Retina (tissue), 1 donor: ENCODE measurements at regions not wholly inside any gene's neighbourhood (a gene's known extent, or its start where the extent isn't known, plus 50 kb on each side); places are given as distances from the start of the nearest gene placed in this dataset.
A peak's percentile ranks its signal among the peaks of the same experiment; 100 is the strongest.

Experiments used
- DNase-seq: peaks from one replicate; pipeline ENCODE4 v3.0.0-alpha.2; 2016

GRCh38 chr22:49294656-49295464 lies 532.8 kb downstream of the BRD1 start:
- DNase-seq, result no peak

DNA sequence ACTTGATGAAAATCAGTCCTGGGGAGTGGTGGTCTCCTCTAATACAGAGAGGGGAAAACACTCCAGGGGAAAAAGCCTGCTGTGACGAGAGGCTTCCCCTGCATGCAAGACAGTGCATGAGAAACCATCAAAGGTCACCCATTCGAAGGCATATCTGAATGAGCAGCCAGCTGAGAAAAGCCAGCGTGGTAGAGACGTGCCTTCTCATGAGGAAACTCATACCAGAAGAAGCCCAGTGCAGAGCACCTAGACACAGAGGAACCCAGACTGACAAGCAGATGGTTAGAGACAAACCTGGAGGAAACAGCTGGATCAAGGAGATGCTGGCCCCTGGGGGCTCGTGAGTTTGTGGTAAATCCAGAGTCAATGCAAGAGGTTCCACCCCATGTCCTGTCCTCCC lies 534.8 kb downstream of the BRD1 start:
- DNase-seq, result no peak

GRCh38 chr22:49291781-49292180 lies 535.9 kb downstream of the BRD1 start:
- DNase-seq, result no peak

DNA sequence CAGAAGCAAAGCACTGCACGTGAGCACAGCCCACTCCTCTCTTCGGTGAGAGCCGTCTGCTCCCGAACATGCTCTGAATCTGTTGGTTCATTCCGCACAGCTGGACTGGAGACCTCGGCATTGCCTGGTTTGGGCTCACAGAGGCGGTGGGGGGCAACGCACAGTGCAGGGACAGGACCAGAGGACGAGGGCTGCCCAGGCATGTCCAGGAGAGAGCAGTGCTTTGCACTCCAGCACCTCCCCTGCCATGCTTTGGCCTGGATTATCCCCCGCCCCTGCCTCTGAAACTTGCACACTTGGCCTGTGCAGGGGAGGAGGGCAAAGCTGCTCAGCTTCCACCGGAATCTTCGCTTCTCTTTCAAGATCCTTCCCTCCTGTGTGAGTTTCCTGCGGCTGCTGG lies 536.5 kb downstream of the BRD1 start:
- no peak for DNase-seq

DNA sequence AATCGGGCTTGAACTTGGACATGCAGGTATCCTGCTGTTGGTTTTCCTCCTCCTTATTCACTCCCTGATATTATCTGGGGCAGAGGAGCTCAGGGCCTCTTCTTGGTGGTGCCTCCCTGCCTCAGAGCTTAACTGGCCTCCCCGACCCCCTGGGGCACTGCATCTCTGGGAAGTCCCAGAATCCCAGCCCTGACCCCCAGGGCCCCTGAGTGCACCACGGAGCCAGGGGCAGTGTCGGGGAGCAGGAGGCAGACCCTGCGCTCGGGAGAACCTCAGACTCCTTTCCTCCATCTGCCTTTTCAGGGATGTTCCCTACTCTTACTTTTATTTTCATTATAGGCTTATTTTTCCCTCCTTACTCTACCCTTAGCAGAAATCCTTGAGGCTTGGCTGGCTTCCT lies 537.0 kb downstream of the BRD1 start:
- no peak for DNase-seq

GRCh38 chr22:49289822-49290679 lies 537.6 kb downstream of the BRD1 start:
- peak; percentile 73 for DNase-seq

DNA sequence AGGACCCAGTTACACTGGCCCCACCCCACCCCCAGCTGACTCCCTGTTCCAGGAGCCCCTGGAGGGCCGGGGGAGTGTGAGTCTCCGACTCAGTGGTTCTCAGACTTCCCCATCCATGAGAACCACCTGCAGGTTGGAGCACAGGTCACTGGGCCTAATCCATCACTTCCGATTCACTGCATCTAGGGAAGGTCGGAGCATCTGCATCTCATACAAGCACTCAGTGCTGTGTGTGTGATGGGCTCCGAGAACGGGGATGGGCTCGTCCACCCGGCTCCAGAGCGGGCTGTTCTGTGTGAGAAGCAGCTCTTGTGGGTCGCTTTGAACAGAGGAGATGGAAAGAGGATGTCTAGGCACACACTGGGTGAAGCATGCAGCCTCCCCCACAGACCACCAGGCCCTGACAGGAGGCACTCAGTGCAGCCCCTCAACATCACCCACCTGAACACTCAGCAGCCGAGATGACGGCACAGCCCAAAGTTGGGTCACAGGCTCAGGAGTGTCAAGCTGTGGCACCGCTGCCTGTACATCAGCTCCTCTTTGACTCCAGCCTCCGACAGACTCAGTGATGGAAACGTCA lies 541.4 kb downstream of the BRD1 start:
- no peak for DNase-seq

GRCh38 chr22:49284931-49285330 lies 542.7 kb downstream of the BRD1 start:
- DNase-seq, result no peak

GRCh38 chr22:49284056-49284784 lies 543.5 kb downstream of the BRD1 start:
- DNase-seq, result no peak

DNA sequence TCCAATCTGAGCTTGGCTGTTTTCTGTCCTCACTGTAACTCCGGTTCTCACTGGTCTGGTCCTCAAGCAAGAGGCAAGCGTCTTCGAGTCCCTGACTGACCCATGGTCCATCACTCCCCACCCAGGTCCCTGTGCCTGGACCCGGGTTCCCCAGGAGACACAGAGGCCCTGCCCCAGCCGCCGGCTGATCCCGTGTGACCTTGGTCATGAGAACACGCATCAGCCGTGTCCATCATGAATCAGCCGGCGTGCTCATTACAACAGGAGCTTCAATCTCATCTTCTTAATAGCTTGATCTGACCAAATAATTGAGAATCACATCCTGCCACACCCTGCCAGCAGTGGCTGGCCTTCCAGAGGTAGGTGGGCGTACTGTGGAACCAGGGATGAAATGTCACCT lies 545.1 kb downstream of the BRD1 start:
- DNase-seq, result no peak

GRCh38 chr22:49281467-49282340 lies 546.0 kb downstream of the BRD1 start:
- DNase-seq, result no peak

DNA sequence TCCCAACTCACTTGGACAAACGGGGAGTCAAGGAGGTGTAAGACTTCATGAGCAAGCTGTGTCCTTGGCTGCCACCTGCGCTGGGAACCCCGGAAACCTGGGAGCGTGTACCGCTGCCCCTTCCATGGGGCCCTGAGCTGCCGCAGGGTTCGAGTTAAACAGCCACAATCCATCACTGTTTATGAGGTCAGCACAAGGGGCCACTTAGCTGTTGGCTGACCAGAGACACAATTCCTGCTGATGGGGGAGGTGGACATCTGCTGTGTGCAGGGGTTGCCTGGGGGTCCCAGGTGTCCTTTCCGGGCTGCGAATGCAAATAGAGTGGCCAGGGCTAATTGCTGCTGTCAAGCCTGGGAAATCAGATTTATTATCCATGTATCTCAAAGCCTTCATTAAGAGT lies 549.3 kb downstream of the BRD1 start:
- no peak for DNase-seq

DNA sequence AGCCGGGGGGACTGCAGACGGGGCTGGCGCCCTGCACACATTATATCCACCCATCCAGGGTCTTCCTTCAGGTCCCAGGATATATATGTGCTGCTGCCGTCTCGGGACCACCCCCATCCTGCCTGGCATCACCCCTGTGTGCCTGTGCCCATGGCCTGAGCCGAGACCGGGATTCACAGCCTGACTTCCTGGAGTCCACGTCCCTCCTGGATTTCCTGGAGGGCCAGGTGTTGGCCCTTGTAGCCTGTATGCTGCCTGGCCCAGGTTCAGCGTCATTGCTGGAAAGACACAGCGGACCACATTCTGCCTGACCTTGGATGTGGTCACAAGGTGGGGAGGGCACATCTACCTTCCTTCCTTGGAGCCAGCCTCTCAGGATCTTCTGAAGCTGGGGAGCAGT lies 551.1 kb downstream of the BRD1 start:
- DNase-seq, result no peak

DNA sequence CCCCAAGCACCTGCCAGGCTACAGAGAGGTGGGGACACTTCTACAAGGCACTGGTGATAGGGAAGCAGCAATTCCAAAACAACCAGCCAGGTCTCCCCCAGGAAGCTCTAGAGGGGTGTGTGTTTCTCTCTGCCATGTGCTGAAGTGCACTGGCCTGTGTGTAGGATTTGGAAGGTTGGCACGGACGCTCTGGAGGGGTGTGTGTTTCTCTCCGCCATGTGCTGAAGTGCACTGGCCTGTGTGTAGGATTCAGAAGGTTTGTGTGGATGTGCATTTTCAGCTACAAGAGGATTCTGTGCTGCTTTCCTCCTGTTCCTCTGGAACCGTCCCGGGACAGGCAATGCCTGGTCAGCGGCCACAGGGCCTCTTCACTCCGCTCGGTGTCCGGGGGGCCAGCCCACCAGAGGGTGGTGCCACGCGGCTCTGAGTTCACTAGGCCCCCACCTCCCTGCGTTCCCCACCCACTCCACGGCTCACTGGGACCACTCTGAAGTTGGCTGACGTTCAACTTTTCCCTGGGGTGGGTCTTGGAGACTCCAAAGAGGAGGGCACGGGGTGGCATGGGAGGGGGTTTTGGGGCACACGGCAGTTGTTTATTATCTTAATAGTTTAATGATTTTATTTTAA lies 552.8 kb downstream of the BRD1 start:
- no peak for DNase-seq

DNA sequence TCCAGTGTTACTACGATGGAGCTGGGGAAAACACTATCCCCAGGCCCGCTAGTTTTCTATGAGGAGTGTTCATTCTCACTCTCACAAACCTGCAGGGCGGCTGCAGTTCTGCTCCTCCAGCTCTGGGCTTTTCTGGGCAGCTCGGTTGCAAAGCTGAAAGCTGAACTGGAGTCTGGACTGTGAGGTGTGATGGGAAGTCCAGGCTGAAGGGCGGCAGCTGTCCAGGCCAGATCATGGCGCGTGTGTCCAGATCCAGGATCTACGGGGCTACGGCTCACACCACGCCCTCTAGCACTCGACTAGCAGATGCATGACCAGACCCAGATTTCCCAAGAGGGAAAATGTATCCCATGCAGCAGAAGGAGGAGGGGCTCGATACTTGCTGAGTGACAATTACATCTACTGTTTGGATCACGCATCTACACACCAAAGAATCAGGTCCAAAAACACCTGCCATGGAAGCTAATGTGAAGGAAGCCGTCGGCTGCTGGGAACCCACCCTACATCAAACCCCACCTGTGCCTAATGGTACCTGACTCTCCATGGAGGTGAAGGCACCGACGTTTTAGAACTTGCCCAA lies 555.0 kb downstream of the BRD1 start:
- DNase-seq, result no peak

- DNase-seq, result no peak
Measured at GRCh38 chr22:49271831-49272230, 555.8 kb downstream of the BRD1 start.

- DNase-seq, result no peak
Measured at GRCh38 chr22:49271369-49271727, 556.3 kb downstream of the BRD1 start.

DNA sequence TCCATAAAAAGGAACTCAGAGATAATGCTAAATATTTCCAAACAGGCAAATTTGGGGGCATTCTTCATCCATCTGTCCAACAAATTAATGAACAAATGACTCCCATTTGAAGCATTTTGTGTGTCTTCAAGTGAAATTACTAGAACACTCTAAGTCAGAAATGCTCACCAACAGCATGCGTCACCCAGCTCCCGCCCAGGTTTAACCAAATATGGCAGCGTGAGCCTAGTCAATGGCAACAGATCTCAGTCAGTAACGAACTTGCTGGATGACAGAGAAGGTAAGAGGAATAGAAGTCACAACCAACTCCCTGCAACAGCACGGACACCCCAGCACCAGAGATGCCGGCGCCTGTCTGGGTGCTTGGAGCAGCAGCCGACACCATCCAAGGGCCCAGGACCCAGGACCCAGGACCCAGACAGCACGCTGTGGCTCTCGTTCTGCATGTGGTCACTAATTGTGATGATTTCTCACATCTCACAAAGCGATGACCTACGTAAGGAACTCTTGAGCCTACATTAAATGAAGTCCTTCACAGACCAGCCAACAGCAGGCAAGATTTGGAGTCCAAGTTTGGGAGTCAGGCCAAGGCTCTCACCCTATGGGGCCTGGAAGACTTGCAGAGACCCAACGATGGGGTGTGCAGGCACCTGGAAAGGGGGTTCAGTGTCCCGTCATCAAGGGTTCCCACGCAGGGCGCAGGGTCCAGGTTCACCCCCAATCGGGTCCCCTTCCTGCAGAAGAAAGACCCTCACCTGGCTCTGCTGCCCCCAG lies 556.9 kb downstream of the BRD1 start:
- DNase-seq, result no peak

GRCh38 chr22:49269928-49270327 lies 557.7 kb downstream of the BRD1 start:
- DNase-seq, result no peak

DNA sequence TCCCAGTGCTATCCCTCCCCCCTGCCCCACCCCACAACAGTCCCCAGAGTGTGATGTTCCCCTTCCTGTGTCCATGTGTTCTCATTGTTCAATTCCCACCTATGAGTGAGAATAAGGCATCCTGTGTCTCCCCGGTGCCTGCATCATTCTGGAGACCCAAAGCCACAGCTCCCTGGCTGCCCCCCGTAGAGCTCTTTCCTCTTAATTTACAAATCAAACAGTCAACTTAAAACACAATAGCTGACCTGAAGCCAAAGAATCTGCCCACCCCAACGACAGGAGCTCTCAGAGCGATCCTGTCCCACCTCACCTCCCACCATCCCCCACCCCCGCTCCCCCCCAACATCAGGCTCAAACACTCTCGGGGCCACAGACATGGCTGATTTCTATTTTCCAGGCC lies 558.3 kb downstream of the BRD1 start:
- DNase-seq, result no peak

DNA sequence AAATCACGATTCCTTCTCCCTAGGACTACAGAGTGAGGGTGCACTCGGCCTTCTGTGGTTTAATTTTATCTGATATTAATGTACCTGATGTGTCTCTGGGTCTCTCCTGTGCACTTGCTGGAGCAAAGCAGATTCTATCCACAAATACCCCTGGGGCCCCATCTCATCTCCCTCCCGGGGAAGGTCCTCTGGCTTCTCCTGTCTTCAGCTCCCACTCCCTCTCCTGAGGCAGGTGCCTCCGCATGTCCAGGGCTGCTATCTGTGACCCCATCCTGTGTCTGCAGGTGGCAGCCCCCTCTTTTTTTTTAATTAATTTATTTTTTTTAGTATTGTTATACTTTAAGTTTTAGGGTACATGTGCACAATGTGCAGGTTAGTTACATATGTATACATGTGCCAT lies 558.7 kb downstream of the BRD1 start:
- DNase-seq, result no peak
